ENCODE measurements at regions not wholly inside any gene's neighbourhood (a gene's known extent, or its start where the extent isn't known, plus 50 kb on each side); places are given as distances from the start of the nearest gene placed in this dataset.

GRCh38 chr15:37695719-37696118, 238.7 kb upstream of the TMCO5A start:
- H3K27me3 ChIP-seq: no peaks in the 10 kb centered on the region
- H3K27ac Mint-ChIP-seq: no peak overlapping the region
- no peaks in the 10 kb centered on the region for H3K36me3 Mint-ChIP-seq
- no peak overlapping the region for H3K4me3 ChIP-seq
- H3K4me1 ChIP-seq: peaks cover 8% of the 10 kb centered on the region
- no peaks in the 10 kb centered on the region for H4K20me1 ChIP-seq (ENCODE audit: low read depth)
- H3K9ac ChIP-seq: no peak overlapping the region
- H3K4me1 Mint-ChIP-seq: peaks cover 11% of the 10 kb centered on the region
- H3F3A ChIP-seq (ENCODE audit: low read depth): no peaks in the 10 kb centered on the region
- H3K4me2 ChIP-seq: no peak overlapping the region
- H3K9me3 Mint-ChIP-seq: peaks cover 3% of the 10 kb centered on the region
- TF ChIP-seq CTCF (IDR thresholded peaks at IDR 0.05): no peak
- TF ChIP-seq EZH2phosphoT487 (IDR thresholded peaks at IDR 0.05): no peak
- TF ChIP-seq EZH2 (IDR thresholded peaks at IDR 0.05): no peak
- no peak overlapping the region for H3K27ac ChIP-seq
- no peaks in the 10 kb centered on the region for H3K79me2 ChIP-seq (ENCODE audit: low read depth)
- H2AFZ ChIP-seq (replicated peaks): no peak overlapping the region
- H3K27me3 Mint-ChIP-seq (ENCODE audit: insufficient read depth, low read depth): no peaks in the 10 kb centered on the region
- no peaks in the 10 kb centered on the region for H3K9me3 ChIP-seq (ENCODE audit: low read depth)
- no peaks in the 10 kb centered on the region for H3K36me3 ChIP-seq
- no peak overlapping the region for H3K4me3 Mint-ChIP-seq
- no peak for DNase-seq (ENCODE audit: low spot score)

- H3K27me3 Mint-ChIP-seq (ENCODE audit: insufficient read depth, low read depth): no peaks in the 10 kb centered on the region
- no peaks in the 10 kb centered on the region for H3F3A ChIP-seq (ENCODE audit: low read depth)
- TF ChIP-seq CTCF (IDR thresholded peaks at IDR 0.05) (no peak), EZH2 (IDR thresholded peaks at IDR 0.05) (no peak), EZH2phosphoT487 (IDR thresholded peaks at IDR 0.05) (no peak)
These were observed 235.8 kb upstream of the TMCO5A start for GRCh38 chr15:37698679-37699078.

GRCh38 chr15:37701230-37701629, 233.2 kb upstream of the TMCO5A start:
- TF ChIP-seq EZH2phosphoT487 (IDR thresholded peaks at IDR 0.05): no peak
- TF ChIP-seq CTCF (IDR thresholded peaks at IDR 0.05): no peak
- TF ChIP-seq EZH2 (IDR thresholded peaks at IDR 0.05): no peak
- no peaks in the 10 kb centered on the region for H3K4me1 ChIP-seq
- Mint-ChIP-seq H3K36me3 (no peaks in the 10 kb centered on the region), H3K4me1 (no peaks in the 10 kb centered on the region), H3K9me3 (no peaks in the 10 kb centered on the region), H3K27me3 (ENCODE audit: insufficient read depth, low read depth) (no peaks in the 10 kb centered on the region), H3K27ac (no peak overlapping the region), H3K4me3 (no peak overlapping the region)
- no peak for DNase-seq (ENCODE audit: low spot score)
- no peaks in the 10 kb centered on the region for H3K9me3 ChIP-seq (ENCODE audit: low read depth)
- no peak overlapping the region for H3K4me3 ChIP-seq
- no peaks in the 10 kb centered on the region for H3K79me2 ChIP-seq (ENCODE audit: low read depth)
- no peak overlapping the region for H3K9ac ChIP-seq
- no peak overlapping the region for H2AFZ ChIP-seq (replicated peaks)
- H3K36me3 ChIP-seq: no peaks in the 10 kb centered on the region
- no peaks in the 10 kb centered on the region for H3F3A ChIP-seq (ENCODE audit: low read depth)
- H4K20me1 ChIP-seq (ENCODE audit: low read depth): no peaks in the 10 kb centered on the region
- no peak overlapping the region for H3K4me2 ChIP-seq
- no peak overlapping the region for H3K27ac ChIP-seq
- no peaks in the 10 kb centered on the region for H3K27me3 ChIP-seq

More at GRCh38 chr15:37698679-37699078, 235.8 kb upstream of the TMCO5A start:
- peaks cover 11% of the 10 kb centered on the region for H3K4me1 Mint-ChIP-seq
- H3K36me3 ChIP-seq: no peaks in the 10 kb centered on the region
- no peak overlapping the region for H3K4me2 ChIP-seq
- no peak for DNase-seq (ENCODE audit: low spot score)
- H3K9me3 ChIP-seq (ENCODE audit: low read depth): no peaks in the 10 kb centered on the region
- no peaks in the 10 kb centered on the region for H3K4me1 ChIP-seq
- H3K9me3 Mint-ChIP-seq: no peaks in the 10 kb centered on the region
- no peak overlapping the region for H3K4me3 Mint-ChIP-seq
- H3K9ac ChIP-seq: no peak overlapping the region
- no peak overlapping the region for H2AFZ ChIP-seq (replicated peaks)
- H3K27ac ChIP-seq: no peak overlapping the region
- H3K27ac Mint-ChIP-seq: no peak overlapping the region
- no peak overlapping the region for H3K4me3 ChIP-seq
- no peaks in the 10 kb centered on the region for H4K20me1 ChIP-seq (ENCODE audit: low read depth)
- no peaks in the 10 kb centered on the region for H3K36me3 Mint-ChIP-seq
- no peaks in the 10 kb centered on the region for H3K27me3 ChIP-seq
- no peaks in the 10 kb centered on the region for H3K79me2 ChIP-seq (ENCODE audit: low read depth)

Measured in neural progenitor cell (in vitro differentiated cells).